CD4-positive, alpha-beta T cell treated with Interleukin-15 for 1 hour (primary cell): ENCODE measurements at regions not wholly inside any gene's neighbourhood (a gene's known extent, or its start where the extent isn't known, plus 50 kb on each side); places are given as distances from the start of the nearest gene placed in this dataset.
"Not testable (repeated sequence)": the region's sequence is repeated elsewhere in the genome, so short reads cannot be mapped to it uniquely, and the experiment has no call there.

ENCODE experiments used
- DNase-seq: peaks from one replicate; pipeline ENCODE4 v3.0.0-alpha.2; 2020

- no peak for DNase-seq
These were observed 242.7 kb upstream of the USP24 start for GRCh38 chr1:55457874-55458273.

- no peak for DNase-seq
These were observed 241.8 kb upstream of the USP24 start for GRCh38 chr1:55456971-55457370.

GRCh38 chr1:55448261-55448660, 233.1 kb upstream of the USP24 start:
- DNase-seq: no peak

- DNase-seq: no peak
These were observed 232.3 kb upstream of the USP24 start for GRCh38 chr1:55447488-55447887.

DNA sequence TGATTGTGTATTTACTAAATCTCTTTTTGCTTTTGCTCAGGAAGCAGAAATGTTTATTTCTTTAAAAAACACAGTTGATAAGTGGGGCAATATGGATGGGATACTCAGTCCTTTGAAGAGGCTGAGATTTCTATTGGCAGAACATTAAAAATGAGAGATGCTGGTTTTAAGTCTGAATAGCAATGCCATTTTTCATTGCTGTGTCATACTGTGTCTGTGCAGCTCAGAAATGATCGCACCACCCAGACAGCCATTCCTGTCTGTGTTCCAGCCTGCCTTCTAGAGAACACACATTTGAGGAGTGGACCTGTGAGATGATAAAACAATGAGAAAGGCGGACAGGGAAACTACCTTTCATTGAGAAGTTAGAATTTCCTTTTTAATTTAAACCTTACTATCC, 231.2 kb upstream of the USP24 start:
- DNase-seq: no peak

GRCh38 chr1:55445416-55445815, 230.3 kb upstream of the USP24 start:
- DNase-seq: no peak

DNA sequence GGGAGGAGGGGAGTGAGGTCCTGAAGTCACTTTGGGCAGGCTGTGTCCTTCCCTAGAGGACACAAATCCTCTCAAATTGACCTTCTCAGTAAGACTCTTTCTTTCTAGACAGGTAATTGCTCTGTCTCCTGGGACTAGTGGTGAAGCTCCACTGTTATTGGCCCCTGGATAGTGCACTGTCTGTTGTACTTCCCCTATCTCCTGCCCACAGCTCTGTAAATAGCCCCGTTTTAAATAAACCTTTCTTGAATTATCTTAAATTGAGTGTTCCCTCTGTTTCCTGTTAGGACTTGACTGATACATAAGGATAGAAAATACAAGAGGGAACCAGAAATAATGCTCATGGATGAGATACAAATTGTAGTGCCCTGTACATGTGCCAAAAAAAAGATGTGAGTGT, 229.5 kb upstream of the USP24 start:
- no peak for DNase-seq

- DNase-seq: no peak
These were observed 228.2 kb upstream of the USP24 start for GRCh38 chr1:55443175-55443915.

DNA sequence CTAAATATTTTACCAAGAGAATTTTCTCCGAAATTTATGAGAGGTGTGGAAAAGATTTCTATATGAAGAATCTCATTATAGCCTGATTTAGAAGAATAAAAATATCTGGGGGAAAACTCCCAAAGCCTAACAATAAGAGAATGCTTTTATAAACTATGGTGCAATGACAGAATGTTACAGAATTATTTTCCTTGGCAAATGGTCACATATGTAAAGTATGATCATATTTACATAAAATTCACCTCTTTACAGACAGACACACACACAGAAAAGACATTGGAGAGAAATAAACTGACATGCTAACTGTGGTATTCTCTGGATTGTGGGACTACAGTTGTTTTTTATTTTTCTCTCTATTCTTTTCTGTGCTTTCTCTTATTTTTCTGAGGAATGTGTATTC, 226.3 kb upstream of the USP24 start:
- no peak for DNase-seq

GRCh38 chr1:55437692-55438091, 222.5 kb upstream of the USP24 start:
- no peak for DNase-seq

- not testable (repeated sequence) for DNase-seq
These were observed 215.6 kb upstream of the USP24 start for GRCh38 chr1:55430720-55431119.

- not testable (repeated sequence) for DNase-seq
These were observed 215.0 kb upstream of the USP24 start for GRCh38 chr1:55430206-55430605.

GRCh38 chr1:55428944-55429931, 214.1 kb upstream of the USP24 start:
- no peak for DNase-seq

DNA sequence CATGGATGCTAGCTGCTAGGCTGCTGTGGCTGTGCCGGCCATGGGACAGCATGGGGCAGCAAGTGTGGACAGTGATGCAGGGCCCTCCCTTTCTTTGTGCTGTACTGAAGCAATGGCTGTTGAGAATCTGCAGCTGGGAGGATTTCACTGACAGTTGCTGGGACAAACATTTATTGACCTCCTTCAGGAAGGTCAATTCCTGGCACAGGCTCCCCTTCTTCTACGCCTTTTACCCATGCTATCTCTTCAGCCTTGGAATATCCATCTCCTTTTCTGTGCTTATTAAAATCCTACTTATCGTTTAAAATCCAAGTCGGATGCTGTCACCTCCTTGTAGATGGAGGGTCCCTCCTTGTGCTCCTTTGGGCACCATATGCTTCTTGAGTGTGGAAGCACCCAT, 213.1 kb upstream of the USP24 start:
- no peak for DNase-seq

DNA sequence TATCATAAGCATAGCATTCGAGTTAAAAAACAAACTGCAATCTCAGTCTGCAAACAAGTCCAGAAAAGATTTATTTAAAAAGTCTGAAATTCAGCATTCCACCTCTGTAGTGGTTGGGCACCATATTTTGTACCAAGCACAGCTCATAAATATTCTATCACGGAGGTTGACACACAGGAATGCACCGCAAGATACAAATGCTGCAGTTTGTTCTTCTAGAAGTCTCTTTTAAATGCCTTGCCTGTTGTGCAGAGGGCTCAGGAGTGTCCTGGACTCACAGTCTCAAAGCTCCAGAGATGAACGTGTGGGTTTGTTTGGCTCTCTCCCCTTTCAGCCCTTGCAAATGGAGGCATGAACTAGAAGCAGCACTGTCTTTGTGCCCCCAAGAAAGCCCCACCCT, 212.4 kb upstream of the USP24 start:
- no peak for DNase-seq

DNA sequence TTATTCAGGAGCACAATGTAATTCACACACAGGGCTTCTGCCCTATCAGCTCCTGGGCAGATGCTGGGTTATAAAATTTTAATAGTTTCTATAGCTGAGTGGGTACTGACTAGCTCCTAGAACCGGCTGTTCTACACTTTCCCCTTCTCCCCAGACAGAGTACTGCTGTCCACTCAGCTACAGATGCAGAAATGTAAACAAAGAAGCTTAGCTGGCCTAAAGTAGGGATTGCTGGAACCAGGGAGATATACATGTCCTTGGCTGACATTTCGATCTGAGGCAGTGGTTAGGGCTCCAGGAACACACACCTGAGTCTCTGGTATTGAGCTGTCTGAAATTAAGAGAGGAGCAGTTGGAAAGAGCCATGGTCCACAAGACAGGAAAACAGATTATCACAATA, 211.5 kb upstream of the USP24 start:
- no peak for DNase-seq

DNA sequence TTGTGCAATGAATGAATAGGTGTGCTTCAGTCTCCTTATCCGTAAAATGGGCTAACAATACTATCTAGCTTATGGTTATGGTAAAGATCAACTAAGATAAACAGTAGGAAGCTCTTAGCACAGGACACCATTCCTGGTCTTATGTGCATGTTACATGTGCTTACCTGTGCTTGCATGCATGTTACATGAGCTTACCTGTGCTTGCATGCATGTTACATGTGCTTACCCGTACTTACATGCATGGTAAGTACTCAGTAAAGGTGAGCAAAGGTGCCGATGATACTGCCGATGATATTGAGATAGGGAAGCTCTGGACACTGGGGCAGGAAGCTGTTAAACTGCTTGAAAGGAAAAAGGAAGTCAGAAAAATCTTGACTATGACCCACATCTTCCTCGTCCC, 211.0 kb upstream of the USP24 start:
- no peak for DNase-seq

DNA sequence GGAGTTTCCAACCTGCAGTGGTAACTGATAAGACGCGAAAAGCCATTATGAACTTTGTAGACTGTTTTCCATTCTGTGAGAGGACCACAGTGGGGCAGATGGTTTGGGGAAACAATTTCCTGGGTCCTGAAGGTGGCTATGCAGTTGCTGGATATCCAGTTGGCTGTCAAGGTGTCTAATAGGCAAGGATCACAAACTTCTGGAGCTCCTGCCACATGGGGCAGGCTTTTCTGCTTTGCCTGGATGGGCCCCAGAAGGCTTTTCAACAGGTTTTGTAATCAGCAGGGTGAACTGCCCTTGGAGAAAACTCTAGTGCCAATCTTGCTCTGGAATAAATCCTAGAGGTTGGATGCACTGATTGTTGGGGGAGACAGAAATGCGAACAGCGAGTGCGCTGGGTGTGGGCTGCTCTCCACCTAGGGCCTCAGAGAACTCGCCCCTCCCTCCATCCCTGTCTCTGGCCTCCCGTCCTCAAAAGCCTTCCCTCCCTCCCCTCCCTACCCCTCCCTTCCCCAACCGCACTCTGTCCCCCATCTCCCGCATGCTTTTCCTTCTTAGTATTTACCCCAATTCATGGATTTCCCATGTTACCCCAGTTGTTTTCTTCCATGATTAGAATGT, 210.3 kb upstream of the USP24 start:
- no peak for DNase-seq

- no peak for DNase-seq
These were observed 208.2 kb upstream of the USP24 start for GRCh38 chr1:55423376-55423775.

- DNase-seq: no peak
These were observed 206.0 kb upstream of the USP24 start for GRCh38 chr1:55420929-55421716.

DNA sequence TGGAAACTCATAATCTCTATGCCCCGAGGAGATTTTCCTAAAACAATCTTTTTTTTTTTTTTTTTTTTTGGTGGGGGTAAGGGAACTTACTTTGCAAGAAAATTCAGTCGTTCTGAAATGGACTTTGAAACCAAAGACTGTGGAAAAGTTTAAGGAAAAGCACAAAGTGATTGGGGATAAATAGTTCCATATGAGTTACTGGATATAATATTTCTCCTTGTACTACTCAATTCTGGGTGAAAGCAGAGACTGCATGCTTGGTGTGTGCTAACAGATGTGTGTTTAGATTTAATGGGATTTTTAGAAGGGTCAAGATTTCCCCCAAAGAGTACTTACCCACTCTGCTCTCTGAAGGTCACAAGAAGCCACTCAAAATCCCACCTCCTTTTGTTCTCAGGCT, 204.9 kb upstream of the USP24 start:
- no peak for DNase-seq

- DNase-seq: no peak
These were observed 203.2 kb upstream of the USP24 start for GRCh38 chr1:55418208-55419000.
